Upper lobe of left lung (tissue), 4 donors: ENCODE measurements at regions not wholly inside any gene's neighbourhood (a gene's known extent, or its start where the extent isn't known, plus 50 kb on each side); places are given as distances from the start of the nearest gene placed in this dataset.

Experiments
- POLR2A ChIP-seq, 4 donors: fragments of 450-650 bp; IDR thresholded peaks; one replicate each; pipeline ENCODE4 v1.5.1; 2016 to 2017; ENCODE audit warnings: antibody characterized with exemption in 4 of 4, mild to moderate bottlenecking in 2 of 4
- TF ChIP-seq, protein P1 (sequence below), 6 experiments: fragments of 450-650 bp in 4 of 6; fragments of 200-600 bp in 2 of 6; sonication (generic) in 2 of 6; IDR thresholded peaks; one replicate each; pipeline ENCODE4 v1.5.1; 2016 to 2019; ENCODE audit warnings: antibody characterized with exemption in 6 of 6

DNA sequence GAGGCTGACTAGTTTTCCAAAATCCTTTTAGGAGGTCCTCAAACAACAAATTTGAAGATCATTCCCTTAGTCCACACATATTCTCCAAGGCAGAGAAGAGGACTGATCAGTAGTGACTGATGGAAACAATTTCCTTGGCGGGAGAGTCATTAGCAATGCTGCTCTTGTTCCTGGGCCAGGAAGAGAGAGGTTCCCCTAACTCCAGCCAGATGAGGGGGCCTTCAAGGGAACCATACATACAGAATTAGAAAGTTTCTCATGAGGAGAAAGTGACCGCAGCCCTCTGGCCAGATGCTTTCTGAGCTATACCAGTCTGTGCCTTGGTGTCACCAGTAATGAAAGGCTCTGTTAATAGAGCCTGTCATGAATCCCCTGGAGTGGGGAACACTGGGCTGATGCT, 539.4 kb downstream of the BNC2 start:
- TF ChIP-seq, protein P1, sequence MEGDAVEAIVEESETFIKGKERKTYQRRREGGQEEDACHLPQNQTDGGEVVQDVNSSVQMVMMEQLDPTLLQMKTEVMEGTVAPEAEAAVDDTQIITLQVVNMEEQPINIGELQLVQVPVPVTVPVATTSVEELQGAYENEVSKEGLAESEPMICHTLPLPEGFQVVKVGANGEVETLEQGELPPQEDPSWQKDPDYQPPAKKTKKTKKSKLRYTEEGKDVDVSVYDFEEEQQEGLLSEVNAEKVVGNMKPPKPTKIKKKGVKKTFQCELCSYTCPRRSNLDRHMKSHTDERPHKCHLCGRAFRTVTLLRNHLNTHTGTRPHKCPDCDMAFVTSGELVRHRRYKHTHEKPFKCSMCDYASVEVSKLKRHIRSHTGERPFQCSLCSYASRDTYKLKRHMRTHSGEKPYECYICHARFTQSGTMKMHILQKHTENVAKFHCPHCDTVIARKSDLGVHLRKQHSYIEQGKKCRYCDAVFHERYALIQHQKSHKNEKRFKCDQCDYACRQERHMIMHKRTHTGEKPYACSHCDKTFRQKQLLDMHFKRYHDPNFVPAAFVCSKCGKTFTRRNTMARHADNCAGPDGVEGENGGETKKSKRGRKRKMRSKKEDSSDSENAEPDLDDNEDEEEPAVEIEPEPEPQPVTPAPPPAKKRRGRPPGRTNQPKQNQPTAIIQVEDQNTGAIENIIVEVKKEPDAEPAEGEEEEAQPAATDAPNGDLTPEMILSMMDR (IDR thresholded peaks at IDR 0.05): no peak
- no peak for TF ChIP-seq POLR2A (IDR thresholded peaks at IDR 0.05)
